H1 (cell line): ENCODE measurements at regions not wholly inside any gene's neighbourhood (a gene's known extent, or its start where the extent isn't known, plus 50 kb on each side); places are given as distances from the start of the nearest gene placed in this dataset.

Experiments used
- CTCF ChIA-PET: fragments of 300-600 bp; sonication (Branson Sonifier 250); formaldehyde crosslinking; loops from one replicate; lab custom pipeline; 2021; ENCODE audit not compliant: partially characterized antibody; lab: Charles Lee
- POLR2A ChIA-PET: fragments of 300-600 bp; sonication (Branson Sonifier 250); formaldehyde crosslinking; loops from one replicate; lab custom pipeline; 2021; ENCODE audit warnings: inconsistent platforms; ENCODE audit not compliant: partially characterized antibody; lab: Charles Lee
- DNase-seq, 2 experiments: peaks; one replicate each; pipeline versions ENCODE4 v3.0.0 to v3.0.0-alpha.2; 2010 to 2022; ENCODE audit warnings: low spot score in 2 of 2, low read depth in 1 of 2, mixed read lengths in 1 of 2
- FAIRE-seq: peaks from 2 replicates; lab custom pipeline; 2011; peaks lifted over from hg19 to GRCh38; lab: Jason Lieb, UNC
- H2AFZ ChIP-seq: 2 replicates; pipeline ENCODE4 v1.8.1; 2012; ENCODE audit warnings: low read length, inconsistent platforms
- H2AK5ac ChIP-seq: 2 replicates; pipeline ENCODE4 v1.6.1; 2013; ENCODE audit warnings: low read depth, low read length
- H2BK120ac ChIP-seq: replicated peaks from 2 replicates; pipeline ENCODE3; 2013; ENCODE audit warnings: low read depth, low read length, inconsistent platforms
- H2BK12ac ChIP-seq: 2 replicates; pipeline ENCODE4 v1.6.1; 2013; ENCODE audit warnings: low read depth, low read length
- H2BK15ac ChIP-seq: 2 replicates; pipeline ENCODE4 v1.6.1; 2013; ENCODE audit warnings: low read length
- H2BK20ac ChIP-seq: 2 replicates; pipeline ENCODE4 v1.6.1; 2013; ENCODE audit warnings: low read length
- H2BK5ac ChIP-seq: 2 replicates; pipeline ENCODE4 v1.6.1; 2013; ENCODE audit warnings: low read depth, low read length
- H3K14ac ChIP-seq: 2 replicates; pipeline ENCODE4 v1.6.1; 2013; ENCODE audit warnings: inconsistent platforms; ENCODE audit not compliant: insufficient read length
- H3K18ac ChIP-seq: 2 replicates; pipeline ENCODE4 v1.6.1; 2013; ENCODE audit warnings: low read length; ENCODE audit errors: extremely low read depth
- H3K23ac ChIP-seq: 2 replicates; pipeline ENCODE4 v1.6.1; 2013; ENCODE audit warnings: inconsistent platforms; ENCODE audit not compliant: insufficient read length
- H3K23me2 ChIP-seq: 2 replicates; pipeline ENCODE4 v1.6.1; 2013; ENCODE audit warnings: low read depth, low read length
- H3K27ac ChIP-seq: 2 replicates; pipeline ENCODE4 v1.6.1; 2011; ENCODE audit warnings: low read depth, low read length, inconsistent platforms
- H3K27me3 ChIP-seq, 4 experiments: replicated peaks in 1 of 4; 1 replicate in 1 of 4; 2 replicates in 3 of 4; pipeline versions ENCODE4 v1.6.1 to v1.8.1; 2011 to 2013; ENCODE audit warnings: low read length in 3 of 4, mild to moderate bottlenecking in 3 of 4, inconsistent platforms in 2 of 4, mixed read lengths in 2 of 4, moderate library complexity in 1 of 4; ENCODE audit not compliant: control insufficient read depth in 3 of 4, insufficient read depth in 3 of 4; ENCODE audit errors: extremely low read depth in 1 of 4
- H3K36me3 ChIP-seq, 4 experiments: 2 replicates each; pipeline versions ENCODE4 v1.6.1 to v1.8.1; 2011 to 2013; ENCODE audit warnings: mild to moderate bottlenecking in 4 of 4, low read length in 3 of 4, moderate library complexity in 2 of 4, control low read depth in 1 of 4, inconsistent platforms in 1 of 4; ENCODE audit not compliant: insufficient read depth in 4 of 4, control insufficient read depth in 2 of 4
- H3K4ac ChIP-seq: replicated peaks from 2 replicates; pipeline ENCODE3; 2013; ENCODE audit warnings: low read length, low read depth, mixed read lengths, inconsistent platforms; ENCODE audit not compliant: insufficient read length
- H3K4me1 ChIP-seq, 4 experiments: replicated peaks in 1 of 4; 1 replicate in 1 of 4; 2 replicates in 3 of 4; pipeline versions ENCODE4 v1.6.1 to v1.8.1; 2011 to 2013; ENCODE audit warnings: low read length in 3 of 4, inconsistent platforms in 2 of 4, mixed read lengths in 1 of 4; ENCODE audit not compliant: insufficient read depth in 4 of 4, control insufficient read depth in 3 of 4
- H3K4me2 ChIP-seq, 2 experiments: 2 replicates each; pipeline versions ENCODE4 v1.6.1 to v1.8.1; 2011 to 2013; ENCODE audit warnings: low read depth in 2 of 2, low read length in 2 of 2, control low read depth in 1 of 2, inconsistent platforms in 1 of 2, mild to moderate bottlenecking in 1 of 2; ENCODE audit not compliant: insufficient read depth in 1 of 2
- H3K4me3 ChIP-seq, 4 experiments: fragments of 200-600, 300-600 bp in 1 of 4; sonication (generic), shearing (Covaris generic), sonication (Bioruptor Twin) in 1 of 4; 2 replicates each; pipeline versions ENCODE4 v1.5.1 to v1.8.1; 2011 to 2016; ENCODE audit warnings: low read length in 4 of 4, low read depth in 3 of 4, control low read depth in 2 of 4, inconsistent platforms in 2 of 4, mild to moderate bottlenecking in 2 of 4, mixed read lengths in 1 of 4, moderate library complexity in 1 of 4; ENCODE audit not compliant: insufficient read depth in 2 of 4; ENCODE audit errors: extremely low read depth in 1 of 4
- H3K56ac ChIP-seq: replicated peaks from 2 replicates; pipeline ENCODE3; 2013; ENCODE audit warnings: low read depth, mild to moderate bottlenecking, mixed read lengths, low read length, inconsistent platforms; ENCODE audit not compliant: insufficient read length
- H3K79me1 ChIP-seq: 2 replicates; pipeline ENCODE4 v1.6.1; 2013; ENCODE audit warnings: low read depth, low read length, control low read depth
- H3K79me2 ChIP-seq, 2 experiments: 2 replicates each; pipeline versions ENCODE4 v1.6.1 to v1.8.1; 2012 to 2013; ENCODE audit warnings: low read length in 2 of 2, mild to moderate bottlenecking in 2 of 2, inconsistent platforms in 1 of 2; ENCODE audit not compliant: insufficient read depth in 2 of 2, control insufficient read depth in 1 of 2
- H3K9ac ChIP-seq, 4 experiments: replicated peaks in 1 of 4; 1 replicate in 1 of 4; 2 replicates in 3 of 4; pipeline versions ENCODE4 v1.6.1 to v1.8.1; 2011 to 2013; ENCODE audit warnings: low read depth in 3 of 4, low read length in 3 of 4, control low read depth in 2 of 4, mild to moderate bottlenecking in 2 of 4, moderate library complexity in 2 of 4, inconsistent platforms in 1 of 4; ENCODE audit errors: extremely low read depth in 1 of 4
- H3K9me3 ChIP-seq, 2 experiments: 2 replicates each; pipeline versions ENCODE4 v1.6.1 to v1.8.1; 2012 to 2013; ENCODE audit warnings: mild to moderate bottlenecking in 2 of 2, moderate library complexity in 2 of 2, control low read depth in 1 of 2, inconsistent platforms in 1 of 2, low read depth in 1 of 2, low read length in 1 of 2, mixed read lengths in 1 of 2; ENCODE audit not compliant: insufficient read depth in 2 of 2
- H4K20me1 ChIP-seq, 2 experiments: replicated peaks in 1 of 2; 2 replicates each; pipeline versions ENCODE3 to v1.8.1; 2011 to 2013; ENCODE audit warnings: inconsistent platforms in 2 of 2, low read length in 2 of 2, mild to moderate bottlenecking in 1 of 2; ENCODE audit not compliant: insufficient read depth in 2 of 2, control insufficient read depth in 1 of 2
- H4K5ac ChIP-seq: 2 replicates; pipeline ENCODE4 v1.6.1; 2013; ENCODE audit warnings: low read length, low read depth, mixed read lengths, inconsistent platforms; ENCODE audit not compliant: insufficient read length
- H4K8ac ChIP-seq: 2 replicates; pipeline ENCODE4 v1.8.0; 2013; ENCODE audit warnings: mild to moderate bottlenecking, moderate library complexity, low read length, inconsistent platforms; ENCODE audit not compliant: insufficient read depth; ENCODE audit errors: extremely low read depth
- H4K91ac ChIP-seq: replicated peaks from 2 replicates; pipeline ENCODE3; 2013; ENCODE audit warnings: low read length, mixed read lengths, inconsistent platforms; ENCODE audit not compliant: insufficient read length
- CBX5 ChIP-seq: fragments of 300-800, 300-1000 bp; sonication (generic); IDR thresholded peaks from 2 replicates; pipeline ENCODE4 v1.7.1; 2016; ENCODE audit warnings: antibody characterized with exemption, low read length, low read depth
- CHD1 ChIP-seq: IDR thresholded peaks from 2 replicates; pipeline ENCODE4 v1.6.1; 2012; ENCODE audit warnings: low read depth, low read length, improper control_type of control experiment
- EP300 ChIP-seq, 2 experiments: IDR thresholded peaks; 1 replicate in 1 of 2; 2 replicates in 1 of 2; pipeline ENCODE4 v1.6.1; 2011 to 2012; ENCODE audit warnings: low read depth in 2 of 2, low read length in 2 of 2, mild to moderate bottlenecking in 2 of 2, borderline replicate concordance in 1 of 2, inconsistent platforms in 1 of 2, moderate library complexity in 1 of 2
- JUND ChIP-seq: IDR thresholded peaks from 2 replicates; pipeline ENCODE4 v1.6.1; 2011; ENCODE audit warnings: mild to moderate bottlenecking, improper control_type of control experiment, low read length
- POU5F1 ChIP-seq: IDR thresholded peaks from 2 replicates; pipeline ENCODE4 v1.6.1; 2011; ENCODE audit warnings: low read depth, mild to moderate bottlenecking, low read length, moderate library complexity
- SAP30 ChIP-seq: fragments of 300-600 bp; sonication (generic); IDR thresholded peaks from 2 replicates; pipeline ENCODE4 v1.7.1; 2012; ENCODE audit warnings: low read length, moderate library complexity, mild to moderate bottlenecking, inconsistent platforms; ENCODE audit not compliant: insufficient read depth, insufficient replicate concordance
- SRF ChIP-seq: IDR thresholded peaks from 2 replicates; pipeline ENCODE4 v1.6.1; 2011; ENCODE audit warnings: mild to moderate bottlenecking, low read depth, low read length, moderate library complexity
- WGBS, 2 experiments: shearing (Covaris generic) in 1 of 2; methylation state at CpG; one replicate each; pipeline versions ENCODE4 v1.1.6 to v1.1.7; 2013 to 2015; ENCODE audit warnings: low lambda C conversion rate in 2 of 2, mixed read lengths in 2 of 2, inconsistent platforms in 1 of 2, low coverage in 1 of 2, missing lambda C conversion rate in 1 of 2; ENCODE audit not compliant: insufficient replicate concordance in 2 of 2, insufficient coverage in 1 of 2, insufficient read length in 1 of 2; ENCODE audit errors: extremely low coverage in 1 of 2, missing lambda C conversion rate in 1 of 2; 5-methylcytosine and 5-hydroxymethylcytosine counted together

- TF ChIP-seq EP300 (IDR thresholded peaks at IDR 0.05; ENCODE audit: borderline replicate concordance in 1 of 2, low read depth in 2 of 2, low read length in 2 of 2) (no peak), CHD1 (no peak), JUND (no peak), POU5F1 (no peak), SRF (no peak), SAP30 (no peak), CBX5 (no peak)
- TF ChIP-seq, all 59 proteins: peak for 0
- H3K27me3 ChIP-seq, result no peaks in the 10 kb centered on the region; a peak in 1 of 7 replicates
- H2BK15ac ChIP-seq, result no peak overlapping the region
- no peaks in the 10 kb centered on the region for H3K23me2 ChIP-seq
- no peak overlapping the region for H3K4ac ChIP-seq
- DNase-seq (no peak), FAIRE-seq (no peak)
- POLR2A ChIA-PET, result no interaction called here
- H3K27ac ChIP-seq, result no peak overlapping the region
- no peaks in the 10 kb centered on the region for H3K36me3 ChIP-seq
- no peak overlapping the region for H3K4me3 ChIP-seq
- H4K91ac ChIP-seq, result no peak overlapping the region
- no peak overlapping the region for H2AFZ ChIP-seq
- no peak overlapping the region for H3K18ac ChIP-seq
- H2BK120ac ChIP-seq, result no peak overlapping the region
- no peak overlapping the region for H4K5ac ChIP-seq
- H2BK12ac ChIP-seq, result no peak overlapping the region
- H3K79me2 ChIP-seq, result no peaks in the 10 kb centered on the region
- no peak overlapping the region for H2AK5ac ChIP-seq
- H3K23ac ChIP-seq, result no peak overlapping the region
- no peak overlapping the region for H3K14ac ChIP-seq
- H4K8ac ChIP-seq, result no peak overlapping the region
- no peak overlapping the region for H2BK20ac ChIP-seq
- CTCF ChIA-PET, result interaction anchor here (1.6 kb wide), 1 partner anchor 236 kb away, joined by 5 read pairs; no protein-coding TSS in a partner anchor
- no peaks in the 10 kb centered on the region for H3K4me1 ChIP-seq
- H3K9ac ChIP-seq, result no peak overlapping the region
- no peak overlapping the region for H2BK5ac ChIP-seq
- no peak overlapping the region for H3K56ac ChIP-seq
- H3K79me1 ChIP-seq, result no peaks in the 10 kb centered on the region
- H3K4me2 ChIP-seq, result no peak overlapping the region
- 94% methylated on average over 2 of the region's 2 CpGs; no CpG with 5 or more reads in 1 of the 2 experiments for WGBS, 2 experiments
- H4K20me1 ChIP-seq, result no peaks in the 10 kb centered on the region
- H3K9me3 ChIP-seq, result peaks cover 2 to 3% of the 10 kb centered on the region in 2 experiments; a peak in 2 of 4 replicates
Measured at GRCh38 chr2:219980638-219981037, 353.2 kb downstream of the SLC4A3 start.
